SK-N-SH (cell line): ENCODE measurements at regions not wholly inside any gene's neighbourhood (a gene's known extent, or its start where the extent isn't known, plus 50 kb on each side); places are given as distances from the start of the nearest gene placed in this dataset.

ENCODE experiments used
- CTCF ChIA-PET: fragments of 300-600, 350-600 bp; formaldehyde crosslinking; extraction: SDS; loops from one replicate; lab custom pipeline; 2021; lab: Yijun Ruan, JAX
- POLR2A ChIA-PET: fragments of 350-600 bp; sonication (Branson Sonifier 250); formaldehyde crosslinking; extraction: SDS; loops from one replicate; lab custom pipeline; 2020; ENCODE audit warnings: antibody characterized with exemption, inconsistent platforms; lab: Yijun Ruan, JAX
- DNase-seq: peaks from one replicate; pipeline ENCODE4 v3.0.0; 2012
- H2AFZ ChIP-seq: fragments of 200-600 bp; sonication (generic); 2 replicates; pipeline ENCODE4 v1.8.1; 2016; ENCODE audit warnings: antibody characterized with exemption, mild to moderate bottlenecking, low read depth
- H3F3A ChIP-seq: fragments of 200-600 bp; sonication (generic); replicated peaks from 2 replicates; pipeline ENCODE3; 2016; ENCODE audit warnings: antibody characterized with exemption, mild to moderate bottlenecking; ENCODE audit not compliant: insufficient read depth
- H3K27ac ChIP-seq, 2 experiments: fragments of 200-500 bp in 1 of 2; fragments of 200-600 bp in 1 of 2; sonication (Bioruptor generic) in 1 of 2; sonication (generic), shearing (Covaris generic) in 1 of 2; 2 replicates each; pipeline versions ENCODE4 v1.5.1 to v1.6.1; 2014 to 2016; ENCODE audit warnings: low read depth in 2 of 2, inconsistent platforms in 1 of 2, low read length in 1 of 2, mild to moderate bottlenecking in 1 of 2, mixed read lengths in 1 of 2
- H3K27me3 ChIP-seq: fragments of 200-600 bp; sonication (generic), shearing (Covaris generic); 2 replicates; pipeline ENCODE4 v1.6.1; 2016; ENCODE audit warnings: mixed run types; ENCODE audit not compliant: insufficient read depth
- H3K36me3 ChIP-seq, 2 experiments: fragments of 200-500 bp in 1 of 2; fragments of 200-600 bp in 1 of 2; sonication (Bioruptor generic) in 1 of 2; sonication (generic) in 1 of 2; replicated peaks in 1 of 2; 2 replicates each; pipeline versions ENCODE3 to v1.5.1; 2014 to 2016; ENCODE audit warnings: low read length in 1 of 2, mild to moderate bottlenecking in 1 of 2; ENCODE audit not compliant: insufficient read depth in 2 of 2, control insufficient read depth in 1 of 2
- H3K4me1 ChIP-seq, 2 experiments: fragments of 200-500 bp in 1 of 2; fragments of 200-600 bp in 1 of 2; sonication (Bioruptor generic) in 1 of 2; sonication (generic), shearing (Covaris generic) in 1 of 2; 2 replicates each; pipeline versions ENCODE4 v1.5.1 to v1.6.1; 2014 to 2016; ENCODE audit warnings: low read depth in 1 of 2, low read length in 1 of 2, mixed run types in 1 of 2; ENCODE audit not compliant: insufficient read depth in 2 of 2, control insufficient read depth in 1 of 2
- H3K4me2 ChIP-seq: fragments of 200-600 bp; sonication (generic), shearing (Covaris generic); 2 replicates; pipeline ENCODE4 v1.6.1; 2017; ENCODE audit warnings: mixed run types
- H3K4me3 ChIP-seq, 2 experiments: fragments of 200-500 bp in 1 of 2; fragments of 200-600 bp in 1 of 2; sonication (Bioruptor generic) in 1 of 2; sonication (generic), shearing (Covaris generic) in 1 of 2; 2 replicates each; pipeline versions ENCODE4 v1.5.1 to v1.8.1; 2014 to 2016; ENCODE audit warnings: low read depth in 2 of 2, inconsistent platforms in 1 of 2, low read length in 1 of 2, mild to moderate bottlenecking in 1 of 2, mixed read lengths in 1 of 2, moderate library complexity in 1 of 2
- H3K79me2 ChIP-seq: fragments of 200-600 bp; sonication (generic); 2 replicates; pipeline ENCODE4 v1.8.1; 2017; ENCODE audit warnings: mild to moderate bottlenecking; ENCODE audit not compliant: insufficient read depth
- H3K9ac ChIP-seq: fragments of 200-600 bp; sonication (generic); 2 replicates; pipeline ENCODE4 v1.6.1; 2017; ENCODE audit warnings: mixed run types
- H3K9me2 ChIP-seq: fragments of 200-600 bp; sonication (generic); 2 replicates; pipeline ENCODE4 v1.6.1; 2017; ENCODE audit warnings: mixed run types
- H3K9me3 ChIP-seq: fragments of 200-600 bp; sonication (generic); 2 replicates; pipeline ENCODE4 v1.6.1; 2017; ENCODE audit warnings: mixed run types, mild to moderate bottlenecking, moderate library complexity
- H4K20me1 ChIP-seq: fragments of 200-600 bp; sonication (generic); 2 replicates; pipeline ENCODE4 v1.6.1; 2017; ENCODE audit warnings: mild to moderate bottlenecking, mixed run types; ENCODE audit not compliant: insufficient read depth
- CHD2 ChIP-seq: fragments of 150-350 bp; IDR thresholded peaks from 2 replicates; pipeline ENCODE4 v1.6.1; 2018; ENCODE audit warnings: low read length; ENCODE audit not compliant: partially characterized antibody
- ELF1 ChIP-seq: IDR thresholded peaks from 2 replicates; pipeline ENCODE4 v1.4.0; 2012
- FOXM1 ChIP-seq: IDR thresholded peaks from 2 replicates; pipeline ENCODE4 v1.4.0; 2012; ENCODE audit warnings: low read depth, mild to moderate bottlenecking
- GABPA ChIP-seq: IDR thresholded peaks from 2 replicates; pipeline ENCODE4 v1.4.0; 2012; ENCODE audit warnings: low read depth, mild to moderate bottlenecking
- IRF3 ChIP-seq: fragments of 150-350 bp; IDR thresholded peaks from 2 replicates; pipeline ENCODE4 v1.6.1; 2016; ENCODE audit warnings: mild to moderate bottlenecking, low read depth, low read length
- MXI1 ChIP-seq: IDR thresholded peaks from 2 replicates; pipeline ENCODE4 v1.6.1; 2012; ENCODE audit warnings: mild to moderate bottlenecking, low read depth, low read length, improper control_type of control experiment
- NFIC ChIP-seq: IDR thresholded peaks from 2 replicates; pipeline ENCODE4 v1.4.0; 2012; ENCODE audit warnings: borderline replicate concordance
- PBX3 ChIP-seq: IDR thresholded peaks from 2 replicates; pipeline ENCODE4; 2012
- POLR2AphosphoS5 ChIP-seq: IDR thresholded peaks from 2 replicates; pipeline ENCODE4 v1.6.1; 2012; ENCODE audit warnings: low read depth, low read length
- RAD21 ChIP-seq: IDR thresholded peaks from 2 replicates; pipeline ENCODE4 v1.6.1; 2012; ENCODE audit warnings: mild to moderate bottlenecking, low read length
- SMC3 ChIP-seq: IDR thresholded peaks from 2 replicates; pipeline ENCODE4 v1.6.1; 2012; ENCODE audit warnings: low read depth, low read length, improper control_type of control experiment
- TAF1 ChIP-seq: IDR thresholded peaks from 2 replicates; pipeline ENCODE4 v1.6.1; 2012; ENCODE audit warnings: low read depth, mild to moderate bottlenecking, low read length, moderate library complexity, borderline replicate concordance
- TCF12 ChIP-seq: IDR thresholded peaks from 2 replicates; pipeline ENCODE4 v1.4.0; 2012
- USF1 ChIP-seq: IDR thresholded peaks from 2 replicates; pipeline ENCODE4 v1.4.0; 2012; ENCODE audit warnings: low read depth, borderline replicate concordance
- USF2 ChIP-seq: fragments of 150-350 bp; IDR thresholded peaks from 2 replicates; pipeline ENCODE4 v1.6.1; 2017; ENCODE audit warnings: antibody characterized with exemption, low read length, low read depth, borderline replicate concordance
- YY1 ChIP-seq: IDR thresholded peaks from 2 replicates; pipeline ENCODE4 v1.4.0; 2012; ENCODE audit warnings: low read depth, mild to moderate bottlenecking
- WGBS: methylation state at CpG from one replicate; pipeline ENCODE4 v1.1.6; 2017; ENCODE audit warnings: low lambda C conversion rate; 5-methylcytosine and 5-hydroxymethylcytosine counted together

- no peaks in the 10 kb centered on the region for H3F3A ChIP-seq
- H3K27ac ChIP-seq, result no peak overlapping the region
- no peak for DNase-seq
- no peaks in the 10 kb centered on the region for H3K36me3 ChIP-seq
- POLR2A ChIA-PET, result no interaction called here
- H3K9ac ChIP-seq, result no peak overlapping the region
- no peak for TF ChIP-seq MXI1
- no peak for TF ChIP-seq TCF12
- TF ChIP-seq ELF1, result no peak
- TF ChIP-seq PBX3, result no peak
- TF ChIP-seq GABPA, result no peak
- TF ChIP-seq CHD2, result no peak
- no peak for TF ChIP-seq TAF1
- TF ChIP-seq FOXM1, result no peak
- TF ChIP-seq USF2, result no peak
- TF ChIP-seq SMC3, result no peak
- no peak for TF ChIP-seq USF1
- no peak for TF ChIP-seq RAD21
- no peak for TF ChIP-seq NFIC
- TF ChIP-seq POLR2AphosphoS5, result no peak
- TF ChIP-seq IRF3, result no peak
- no peak for TF ChIP-seq YY1
- TF ChIP-seq, all 33 proteins: peak for 0
- H3K4me2 ChIP-seq, result no peak overlapping the region
- H3K4me3 ChIP-seq, result no peak overlapping the region
- H2AFZ ChIP-seq, result no peak overlapping the region
- no peaks in the 10 kb centered on the region for H4K20me1 ChIP-seq
- H3K79me2 ChIP-seq, result no peaks in the 10 kb centered on the region
- H3K27me3 ChIP-seq, result peaks cover 15% of the 10 kb centered on the region; the same call in 1 of the 2 replicates
- no peaks in the 10 kb centered on the region for H3K4me1 ChIP-seq
- H3K9me2 ChIP-seq, result no peaks in the 10 kb centered on the region
- 7% methylated on average over 4 of the region's 4 CpGs for WGBS
- CTCF ChIA-PET, result interaction anchor here (0.6 to 2.9 kb wide), 14 partner anchors 10 to 779 kb away, joined by 3 to 24 read pairs (median 4); no protein-coding TSS in a partner anchor
- no peaks in the 10 kb centered on the region for H3K9me3 ChIP-seq
Measured at GRCh38 chr14:22320362-22320750, 268.7 kb downstream of the DAD1 start.
